ENCODE measurements at regions not wholly inside any gene's neighbourhood (a gene's known extent, or its start where the extent isn't known, plus 50 kb on each side); places are given as distances from the start of the nearest gene placed in this dataset.

- TF ChIP-seq CTCF (tag by site-specific recombination; IDR thresholded peaks at IDR 0.05) (no peak), ZNF521 (tag by site-specific recombination; IDR thresholded peaks at IDR 0.05) (no peak), ZNF510 (tag by site-specific recombination; IDR thresholded peaks at IDR 0.05; ENCODE audit: insufficient replicate concordance) (no peak), ZNF26 (tag by site-specific recombination; IDR thresholded peaks at IDR 0.05) (no peak), ZSCAN16 (tag by site-specific recombination; IDR thresholded peaks at IDR 0.05) (no peak)
- TF ChIP-seq, protein P1, sequence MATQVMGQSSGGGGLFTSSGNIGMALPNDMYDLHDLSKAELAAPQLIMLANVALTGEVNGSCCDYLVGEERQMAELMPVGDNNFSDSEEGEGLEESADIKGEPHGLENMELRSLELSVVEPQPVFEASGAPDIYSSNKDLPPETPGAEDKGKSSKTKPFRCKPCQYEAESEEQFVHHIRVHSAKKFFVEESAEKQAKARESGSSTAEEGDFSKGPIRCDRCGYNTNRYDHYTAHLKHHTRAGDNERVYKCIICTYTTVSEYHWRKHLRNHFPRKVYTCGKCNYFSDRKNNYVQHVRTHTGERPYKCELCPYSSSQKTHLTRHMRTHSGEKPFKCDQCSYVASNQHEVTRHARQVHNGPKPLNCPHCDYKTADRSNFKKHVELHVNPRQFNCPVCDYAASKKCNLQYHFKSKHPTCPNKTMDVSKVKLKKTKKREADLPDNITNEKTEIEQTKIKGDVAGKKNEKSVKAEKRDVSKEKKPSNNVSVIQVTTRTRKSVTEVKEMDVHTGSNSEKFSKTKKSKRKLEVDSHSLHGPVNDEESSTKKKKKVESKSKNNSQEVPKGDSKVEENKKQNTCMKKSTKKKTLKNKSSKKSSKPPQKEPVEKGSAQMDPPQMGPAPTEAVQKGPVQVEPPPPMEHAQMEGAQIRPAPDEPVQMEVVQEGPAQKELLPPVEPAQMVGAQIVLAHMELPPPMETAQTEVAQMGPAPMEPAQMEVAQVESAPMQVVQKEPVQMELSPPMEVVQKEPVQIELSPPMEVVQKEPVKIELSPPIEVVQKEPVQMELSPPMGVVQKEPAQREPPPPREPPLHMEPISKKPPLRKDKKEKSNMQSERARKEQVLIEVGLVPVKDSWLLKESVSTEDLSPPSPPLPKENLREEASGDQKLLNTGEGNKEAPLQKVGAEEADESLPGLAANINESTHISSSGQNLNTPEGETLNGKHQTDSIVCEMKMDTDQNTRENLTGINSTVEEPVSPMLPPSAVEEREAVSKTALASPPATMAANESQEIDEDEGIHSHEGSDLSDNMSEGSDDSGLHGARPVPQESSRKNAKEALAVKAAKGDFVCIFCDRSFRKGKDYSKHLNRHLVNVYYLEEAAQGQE (tag by site-specific recombination; IDR thresholded peaks at IDR 0.05), result no peak
- TF ChIP-seq, protein P2, sequence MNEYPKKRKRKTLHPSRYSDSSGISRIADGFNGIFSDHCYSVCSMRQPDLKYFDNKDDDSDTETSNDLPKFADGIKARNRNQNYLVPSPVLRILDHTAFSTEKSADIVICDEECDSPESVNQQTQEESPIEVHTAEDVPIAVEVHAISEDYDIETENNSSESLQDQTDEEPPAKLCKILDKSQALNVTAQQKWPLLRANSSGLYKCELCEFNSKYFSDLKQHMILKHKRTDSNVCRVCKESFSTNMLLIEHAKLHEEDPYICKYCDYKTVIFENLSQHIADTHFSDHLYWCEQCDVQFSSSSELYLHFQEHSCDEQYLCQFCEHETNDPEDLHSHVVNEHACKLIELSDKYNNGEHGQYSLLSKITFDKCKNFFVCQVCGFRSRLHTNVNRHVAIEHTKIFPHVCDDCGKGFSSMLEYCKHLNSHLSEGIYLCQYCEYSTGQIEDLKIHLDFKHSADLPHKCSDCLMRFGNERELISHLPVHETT (tag by site-specific recombination; IDR thresholded peaks at IDR 0.05), result no peak
- TF ChIP-seq, protein P3, sequence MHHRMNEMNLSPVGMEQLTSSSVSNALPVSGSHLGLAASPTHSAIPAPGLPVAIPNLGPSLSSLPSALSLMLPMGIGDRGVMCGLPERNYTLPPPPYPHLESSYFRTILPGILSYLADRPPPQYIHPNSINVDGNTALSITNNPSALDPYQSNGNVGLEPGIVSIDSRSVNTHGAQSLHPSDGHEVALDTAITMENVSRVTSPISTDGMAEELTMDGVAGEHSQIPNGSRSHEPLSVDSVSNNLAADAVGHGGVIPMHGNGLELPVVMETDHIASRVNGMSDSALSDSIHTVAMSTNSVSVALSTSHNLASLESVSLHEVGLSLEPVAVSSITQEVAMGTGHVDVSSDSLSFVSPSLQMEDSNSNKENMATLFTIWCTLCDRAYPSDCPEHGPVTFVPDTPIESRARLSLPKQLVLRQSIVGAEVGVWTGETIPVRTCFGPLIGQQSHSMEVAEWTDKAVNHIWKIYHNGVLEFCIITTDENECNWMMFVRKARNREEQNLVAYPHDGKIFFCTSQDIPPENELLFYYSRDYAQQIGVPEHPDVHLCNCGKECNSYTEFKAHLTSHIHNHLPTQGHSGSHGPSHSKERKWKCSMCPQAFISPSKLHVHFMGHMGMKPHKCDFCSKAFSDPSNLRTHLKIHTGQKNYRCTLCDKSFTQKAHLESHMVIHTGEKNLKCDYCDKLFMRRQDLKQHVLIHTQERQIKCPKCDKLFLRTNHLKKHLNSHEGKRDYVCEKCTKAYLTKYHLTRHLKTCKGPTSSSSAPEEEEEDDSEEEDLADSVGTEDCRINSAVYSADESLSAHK (tag by site-specific recombination; IDR thresholded peaks at IDR 0.05), result no peak
Observed at GRCh38 chr14:104290058-104290667, 151.8 kb downstream of the KIF26A start.

Measured in HEK293 (cell line).